Mammary epithelial cell (primary cell): ENCODE measurements at regions not wholly inside any gene's neighbourhood (a gene's known extent, or its start where the extent isn't known, plus 50 kb on each side); places are given as distances from the start of the nearest gene placed in this dataset.

Experiments used
- CTCF ChIP-seq, 2 donors: IDR thresholded peaks in 1 of 2; conservative IDR thresholded peaks in 1 of 2; 2 replicates each; pipeline ENCODE4 v1.5.1; 2011 to 2012; ENCODE audit warnings: inconsistent platforms in 2 of 2, low read length in 2 of 2, mild to moderate bottlenecking in 2 of 2, control low read depth in 1 of 2, low read depth in 1 of 2; ENCODE audit not compliant: insufficient read depth in 1 of 2; ENCODE audit errors: extremely low read depth in 1 of 2
- EZH2 ChIP-seq: IDR thresholded peaks from 2 replicates; pipeline ENCODE4 v1.6.1; 2012; ENCODE audit warnings: low read length, inconsistent platforms, borderline replicate concordance

- no peak for TF ChIP-seq CTCF (conservative IDR thresholded peaks at IDR 0.05 in 1 of 2, IDR thresholded peaks at IDR 0.05 in 1 of 2; ENCODE audit: extremely low read depth in 1 of 2, insufficient read depth in 1 of 2, low read depth in 1 of 2, low read length in 2 of 2)
- no peak for TF ChIP-seq EZH2
Measured at GRCh38 chr5:152547202-152547601, 142.1 kb upstream of the NMUR2 start.
